Amygdala (tissue), 56 donors: ENCODE measurements at regions not wholly inside any gene's neighbourhood (a gene's known extent, or its start where the extent isn't known, plus 50 kb on each side); places are given as distances from the start of the nearest gene placed in this dataset.
"Not testable (repeated sequence)": the region's sequence is repeated elsewhere in the genome, so short reads cannot be mapped to it uniquely, and the experiment has no call there.

Experiments
- DNase-seq, 56 donors: peaks; one replicate each; lab custom pipeline; 2025; lab: John Stamatoyannopoulos, UW

- DNase-seq = peak in 5 of 56 donors; percentile 8 to 48 (median 35)
These were observed 66.6 kb downstream of the TNFAIP3 start for GRCh38 chr6:137933696-137934095.

DNA sequence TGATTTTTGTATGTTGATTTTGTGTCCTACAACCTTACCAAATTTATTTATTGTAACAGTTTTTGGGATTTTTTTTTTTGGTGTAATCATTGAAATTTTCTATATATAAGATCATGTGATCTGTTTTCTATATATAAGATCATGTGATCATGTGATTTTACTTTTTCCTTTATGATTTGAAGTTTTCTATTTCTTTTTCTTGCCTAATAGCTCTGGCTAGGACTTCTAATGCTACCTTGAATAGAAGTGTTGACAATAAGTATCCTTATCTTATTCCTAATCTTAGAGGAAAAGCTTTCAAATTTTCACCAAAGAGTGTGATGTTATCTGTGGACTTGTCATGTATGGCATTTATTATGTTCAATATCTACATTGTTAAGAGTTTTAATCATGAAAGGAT, 69.7 kb downstream of the TNFAIP3 start:
- DNase-seq = no peak

GRCh38 chr6:137937834-137938233, 70.8 kb downstream of the TNFAIP3 start:
- no peak for DNase-seq

DNA sequence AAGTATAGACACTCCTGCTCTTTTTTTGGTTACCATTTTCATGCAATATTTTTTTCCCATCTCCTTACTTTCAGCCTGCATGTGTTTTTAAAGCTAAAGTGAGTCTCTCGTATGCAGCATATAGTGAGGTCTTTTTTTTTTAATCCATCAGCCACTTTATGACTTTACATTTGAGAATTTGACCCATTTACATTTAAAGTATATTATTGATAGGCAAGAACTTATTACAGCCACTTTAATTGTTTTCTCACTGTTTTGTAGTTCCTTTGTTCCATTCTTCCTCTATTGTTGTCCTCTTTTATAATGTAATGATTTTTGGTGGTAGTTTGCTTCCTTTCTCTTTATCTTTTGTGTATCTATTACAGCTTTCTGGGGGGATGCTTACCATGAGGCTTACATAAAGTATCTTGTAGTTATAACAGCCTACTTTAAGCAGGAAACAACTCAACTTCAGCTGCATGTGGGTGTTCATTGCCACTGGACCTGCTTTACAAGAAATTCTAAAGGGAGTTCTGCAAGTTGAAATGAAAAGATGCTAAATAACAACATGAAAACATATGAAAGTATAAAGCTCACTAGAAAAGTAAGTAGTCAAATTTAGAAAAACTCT, 71.8 kb downstream of the TNFAIP3 start:
- no peak for DNase-seq

DNA sequence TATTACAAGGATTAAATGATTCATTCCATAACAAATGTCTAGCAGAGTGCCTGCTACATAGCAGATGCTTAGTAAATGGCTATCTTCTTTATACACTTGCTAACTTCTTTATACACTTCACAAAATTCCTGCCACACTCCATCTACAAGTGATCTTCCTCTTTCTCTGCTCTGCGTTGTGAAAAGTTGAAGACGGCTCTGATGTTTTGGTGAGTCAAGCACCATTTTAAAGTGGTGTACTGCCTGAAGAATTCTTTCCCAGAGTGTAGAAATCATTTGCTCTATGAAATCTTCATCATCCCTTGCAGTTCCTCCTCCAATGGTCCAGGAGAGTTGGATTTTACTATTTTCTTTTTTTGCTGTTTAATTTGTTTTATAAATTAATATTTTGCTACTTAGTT, 74.9 kb downstream of the TNFAIP3 start:
- no peak for DNase-seq

GRCh38 chr6:137942736-137943135, 75.7 kb downstream of the TNFAIP3 start:
- DNase-seq = no peak

GRCh38 chr6:137944381-137944780, 77.3 kb downstream of the TNFAIP3 start:
- not testable (repeated sequence) for DNase-seq

DNA sequence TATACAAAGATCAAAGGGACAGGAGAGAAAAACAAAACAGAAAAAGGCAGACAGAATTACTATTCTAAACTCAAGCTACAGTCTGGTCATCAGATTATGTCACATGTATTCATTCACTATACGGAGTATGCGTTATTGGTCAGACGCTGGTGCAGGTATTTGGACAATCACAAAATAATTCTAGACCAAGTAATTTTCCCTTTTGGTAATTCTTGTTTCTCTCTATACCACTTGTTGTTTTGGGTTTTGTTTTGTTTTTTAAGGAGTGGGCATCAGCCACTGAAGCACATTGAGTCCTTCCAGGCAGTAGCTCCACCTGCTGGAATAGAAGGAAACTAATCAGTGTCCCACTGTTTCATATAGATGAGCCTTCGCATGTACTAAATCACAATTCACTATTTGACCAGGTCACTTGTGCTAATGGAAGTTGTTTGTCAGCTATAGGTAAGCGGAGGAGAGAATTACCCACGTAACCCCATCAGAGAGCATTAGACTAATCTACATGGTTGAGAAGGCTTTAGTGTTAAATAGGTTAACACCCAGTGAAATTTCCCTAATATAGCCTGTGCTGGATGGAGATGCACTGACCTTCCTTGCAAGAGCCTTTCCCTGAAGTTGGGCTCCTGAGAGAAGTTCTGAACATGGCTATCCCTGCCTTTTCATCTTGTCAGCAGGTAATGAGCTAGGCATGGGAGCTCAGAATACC, 77.9 kb downstream of the TNFAIP3 start:
- DNase-seq = peak in 1 of 56 donors; percentile 10

GRCh38 chr6:137949686-137950390, 82.8 kb downstream of the TNFAIP3 start:
- no peak for DNase-seq

GRCh38 chr6:137950581-137950980, 83.5 kb downstream of the TNFAIP3 start:
- DNase-seq = no peak

- peak in 1 of 56 donors; percentile 3 for DNase-seq
These were observed 84.1 kb downstream of the TNFAIP3 start for GRCh38 chr6:137951064-137951597.

GRCh38 chr6:137952247-137952646, 85.2 kb downstream of the TNFAIP3 start:
- DNase-seq = no peak

DNA sequence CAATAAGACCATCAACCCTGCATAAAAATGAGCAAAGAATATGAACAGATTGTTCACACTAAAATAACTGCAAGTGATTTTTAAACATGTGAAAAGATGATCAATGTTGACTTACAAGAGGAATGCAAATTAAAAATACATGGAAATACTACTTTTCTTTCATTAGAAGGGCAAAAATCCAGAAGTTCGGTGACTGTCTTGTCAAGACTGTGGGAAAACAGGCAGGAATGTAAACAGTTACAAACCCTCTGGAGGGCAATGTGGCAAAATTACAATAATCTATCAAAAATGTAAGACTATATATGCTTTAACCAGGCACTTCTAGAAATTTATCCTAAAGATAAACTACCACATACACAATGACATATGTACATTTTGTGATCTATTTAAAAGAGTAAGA, 86.7 kb downstream of the TNFAIP3 start:
- DNase-seq = no peak

DNA sequence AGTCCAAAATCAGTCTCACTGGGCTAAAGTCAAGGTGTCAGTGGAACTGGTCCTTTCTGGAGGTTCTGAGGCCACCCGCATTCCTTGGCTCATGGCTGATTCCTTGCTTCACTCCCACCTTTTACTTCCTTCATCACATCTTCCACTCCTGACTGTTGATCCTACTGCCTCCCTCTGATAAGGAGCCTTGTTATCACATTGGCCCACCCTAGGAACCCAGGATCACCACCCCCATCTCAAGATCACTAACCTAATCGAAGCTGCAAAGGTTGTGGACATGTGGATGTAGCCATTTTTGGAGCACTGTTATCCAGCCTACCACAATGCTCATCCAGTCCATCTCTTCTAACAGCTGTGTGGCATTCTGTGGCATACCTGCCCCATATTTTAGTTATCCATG, 87.2 kb downstream of the TNFAIP3 start:
- no peak for DNase-seq

DNA sequence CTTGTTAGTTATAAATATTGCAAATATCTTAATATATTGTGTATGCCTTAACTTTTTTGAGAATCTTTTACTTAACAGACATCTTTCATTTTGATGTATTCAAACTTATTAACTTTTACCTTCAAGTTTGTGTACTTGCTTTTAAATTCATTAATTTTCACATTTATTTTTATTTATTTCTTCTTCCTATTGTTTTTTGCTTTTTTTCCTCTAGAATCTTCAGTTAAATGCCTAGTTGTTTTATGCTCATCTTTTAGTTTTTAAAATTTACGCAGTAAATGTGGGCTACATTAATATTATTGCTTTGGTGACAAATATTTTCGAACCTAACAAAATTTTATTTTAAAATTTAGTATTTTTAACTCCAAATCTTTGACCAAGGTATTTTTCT, 89.0 kb downstream of the TNFAIP3 start:
- no peak for DNase-seq

DNA sequence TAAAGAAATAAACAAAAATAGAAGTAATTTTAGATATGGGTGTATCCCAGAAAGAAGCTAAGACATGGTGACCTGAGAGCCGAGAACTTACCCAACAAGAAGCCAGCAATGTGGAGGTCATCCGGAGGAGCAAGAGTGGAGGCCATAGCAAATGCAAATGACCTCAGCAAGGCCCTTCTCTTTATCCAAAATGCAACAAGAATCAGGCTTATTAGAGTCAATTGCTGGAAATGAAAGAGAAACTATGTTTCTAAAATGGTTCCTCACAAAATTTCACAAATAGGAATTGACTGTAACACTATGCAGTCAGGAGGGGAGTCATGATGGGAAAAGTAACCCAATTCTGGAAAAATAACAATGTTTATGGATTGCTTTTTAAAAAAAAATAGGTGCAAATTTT, 90.4 kb downstream of the TNFAIP3 start:
- DNase-seq = no peak

DNA sequence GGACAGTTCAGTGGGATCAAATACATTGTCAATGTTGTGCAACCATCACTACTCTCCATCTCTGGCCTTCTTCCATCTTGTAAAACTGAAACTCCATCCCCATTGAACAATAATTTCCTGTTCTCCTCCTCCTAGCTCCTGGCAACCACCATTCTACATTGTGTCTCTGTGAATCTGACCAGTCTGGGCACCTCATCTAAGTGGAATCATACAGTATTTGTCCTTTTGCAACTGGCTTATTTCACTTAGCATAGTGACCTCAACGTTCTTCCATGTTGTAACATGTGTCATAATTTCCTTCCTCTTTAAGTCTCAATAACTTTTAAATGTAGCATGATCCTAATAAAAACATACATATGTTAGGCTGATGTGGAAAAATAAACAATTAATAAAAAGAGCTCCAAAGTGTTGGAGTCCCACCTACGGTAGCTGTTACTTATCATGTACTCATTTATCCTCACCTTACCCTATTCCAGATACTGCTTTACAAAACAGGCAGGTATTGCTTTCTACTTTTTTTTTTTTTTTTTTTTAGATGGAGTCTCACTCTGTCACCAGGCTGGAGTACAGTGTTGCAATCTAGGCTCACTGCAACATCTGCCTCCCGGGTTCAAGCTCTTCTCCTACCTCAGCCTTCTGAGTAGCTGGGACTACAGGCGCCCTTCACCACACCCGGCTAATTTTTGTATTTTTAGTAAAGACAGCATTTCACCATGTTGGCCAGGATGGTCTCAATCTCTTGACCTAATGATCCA, 91.9 kb downstream of the TNFAIP3 start:
- no peak for DNase-seq

DNA sequence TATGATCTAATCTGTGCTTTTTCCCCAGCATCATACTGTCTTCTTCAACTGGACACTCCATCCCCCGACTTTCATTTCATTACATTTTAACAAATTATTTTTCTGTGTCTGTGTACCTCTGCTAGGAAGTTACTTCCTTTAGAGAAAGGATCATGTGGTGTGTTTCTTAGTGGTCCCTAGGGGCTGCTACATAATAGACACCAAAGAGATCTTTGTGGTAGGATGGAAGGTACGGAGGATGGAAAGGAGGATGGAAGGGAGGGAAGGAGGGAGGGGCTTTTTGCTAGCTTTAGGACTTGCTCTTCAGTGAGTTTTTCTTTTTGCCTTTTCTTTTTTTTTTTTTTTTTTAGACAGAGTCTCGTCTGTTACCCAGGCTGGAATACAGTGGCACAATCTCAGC, 95.7 kb downstream of the TNFAIP3 start:
- DNase-seq = no peak

GRCh38 chr6:137964876-137965275, 97.8 kb downstream of the TNFAIP3 start:
- DNase-seq = no peak

DNA sequence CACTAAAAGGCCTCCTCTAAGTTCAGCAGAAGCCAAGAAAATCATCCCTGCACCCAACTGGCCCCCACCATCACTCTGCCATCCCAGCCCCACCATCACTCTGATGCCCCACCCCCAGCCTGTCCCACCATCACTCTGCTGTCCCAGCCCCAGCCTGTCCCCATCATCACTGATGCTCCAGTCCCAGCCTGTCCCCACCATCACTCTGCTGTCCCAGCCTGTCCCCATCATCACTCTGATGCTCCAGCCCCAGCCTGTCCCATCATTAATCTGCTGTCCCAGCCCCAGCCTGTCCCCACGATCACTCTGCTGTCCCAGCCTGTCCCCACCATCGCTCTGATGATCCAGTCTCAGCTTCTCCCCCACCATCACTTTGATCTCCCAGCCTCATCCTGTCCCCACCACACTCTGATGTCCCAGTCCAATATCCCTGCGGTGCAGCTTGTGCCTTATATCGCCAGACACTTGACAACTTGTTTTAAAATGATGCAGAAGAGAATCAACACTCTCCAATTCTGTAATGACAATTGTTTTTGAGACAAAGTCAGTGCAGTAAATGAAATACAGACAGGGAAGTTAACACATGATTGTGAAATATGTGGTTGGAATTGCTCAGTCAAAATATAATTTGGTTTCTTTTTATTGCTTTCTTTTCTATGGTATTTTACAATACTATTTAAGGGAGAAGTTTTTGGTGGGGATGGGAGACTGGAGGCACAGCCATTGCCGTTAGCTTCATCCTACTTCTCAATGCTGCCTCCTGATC, 100.8 kb downstream of the TNFAIP3 start:
- DNase-seq = no peak
